ENCODE measurements at regions not wholly inside any gene's neighbourhood (a gene's known extent, or its start where the extent isn't known, plus 50 kb on each side); places are given as distances from the start of the nearest gene placed in this dataset.
A peak's percentile ranks its signal among the peaks of the same experiment; 100 is the strongest.

DNA sequence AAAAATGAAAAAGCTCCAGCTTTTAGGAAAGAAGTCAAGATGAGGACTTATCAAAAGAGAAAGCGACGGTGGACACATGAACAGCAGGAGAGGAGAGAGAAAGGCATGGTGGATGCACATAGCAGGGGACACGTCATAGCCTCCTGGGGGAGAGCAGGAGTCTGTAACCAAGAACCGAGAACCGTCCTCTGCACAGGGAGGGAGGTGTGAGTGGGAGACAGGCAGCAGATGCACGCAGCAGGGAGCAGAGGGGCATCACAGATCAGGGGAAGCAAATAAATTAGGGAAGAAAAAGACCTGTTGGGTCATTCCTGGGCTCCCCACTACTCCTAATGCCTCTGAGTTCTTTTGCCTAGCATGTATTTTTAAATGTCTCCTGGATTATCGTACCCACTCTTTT lies 138.1 kb upstream of the RMST start:
- no peak for DNase-seq (ENCODE audit: low spot score)

DNA sequence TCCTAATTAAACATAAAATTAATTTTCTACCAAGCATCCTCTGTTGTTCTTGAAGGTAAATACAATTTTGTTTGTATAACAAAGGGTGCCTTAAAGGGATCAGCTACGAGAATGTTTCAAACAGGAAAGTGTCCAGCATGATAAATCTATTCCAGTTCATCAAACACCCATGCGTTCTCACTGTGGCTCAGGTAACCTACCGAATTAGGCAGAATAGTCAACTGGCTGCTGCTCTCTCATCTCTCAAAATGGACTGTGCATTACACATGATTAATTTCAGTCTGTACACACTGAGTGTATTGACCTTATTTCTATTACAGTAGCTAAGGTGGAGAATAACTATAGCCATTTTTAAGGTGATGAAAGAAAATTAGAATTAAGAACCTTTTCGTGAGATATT lies 127.5 kb upstream of the RMST start:
- DNase-seq (ENCODE audit: low spot score) = no peak

- no peak for DNase-seq (ENCODE audit: low spot score)
Measured at GRCh38 chr12:97336900-97337751, 125.5 kb upstream of the RMST start.

DNA sequence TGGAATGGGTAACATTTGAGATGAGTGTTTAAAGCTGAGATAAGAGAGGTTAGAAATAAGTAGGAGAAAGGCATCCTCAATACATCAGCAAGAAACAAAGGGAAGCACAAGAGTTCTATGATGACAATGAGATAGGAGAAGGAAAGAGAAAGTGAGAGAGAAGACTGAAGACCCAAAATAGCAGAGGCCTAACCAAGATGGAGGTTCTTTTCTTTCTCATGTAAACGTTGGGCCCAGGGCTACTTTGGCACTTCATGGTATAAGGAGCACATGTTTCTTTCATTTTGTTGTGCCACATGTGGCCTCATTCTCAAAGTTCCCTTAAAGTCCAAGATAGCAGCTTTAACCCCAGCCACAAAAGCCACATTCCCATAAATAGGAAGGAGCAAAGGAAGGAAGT lies 120.5 kb upstream of the RMST start:
- DNase-seq (ENCODE audit: low spot score) = no peak

- DNase-seq (ENCODE audit: low spot score) = no peak
Measured at GRCh38 chr12:97347956-97348355, 114.6 kb upstream of the RMST start.

DNA sequence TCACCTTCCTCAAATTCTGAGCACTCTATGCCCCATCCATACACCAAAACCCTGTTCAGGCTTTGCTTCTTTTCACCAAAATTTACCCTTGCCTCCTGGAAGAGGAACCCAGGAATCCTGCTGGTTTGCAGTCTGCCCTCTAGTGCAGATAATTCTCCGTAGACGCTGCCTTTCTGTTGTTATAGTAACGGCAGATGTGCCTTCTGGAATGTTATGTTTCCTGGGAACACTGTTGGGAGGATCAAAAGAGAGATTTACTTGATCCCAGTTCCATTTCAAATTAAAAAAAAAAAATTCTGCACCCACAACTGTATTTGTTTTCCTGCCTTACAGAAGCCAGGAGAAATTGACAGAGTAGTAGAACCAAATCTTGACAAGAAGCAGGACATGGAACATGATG lies 104.2 kb upstream of the RMST start:
- no peak for DNase-seq (ENCODE audit: low spot score)

GRCh38 chr12:97359021-97359690 lies 103.4 kb upstream of the RMST start:
- no peak for DNase-seq (ENCODE audit: low spot score)

DNA sequence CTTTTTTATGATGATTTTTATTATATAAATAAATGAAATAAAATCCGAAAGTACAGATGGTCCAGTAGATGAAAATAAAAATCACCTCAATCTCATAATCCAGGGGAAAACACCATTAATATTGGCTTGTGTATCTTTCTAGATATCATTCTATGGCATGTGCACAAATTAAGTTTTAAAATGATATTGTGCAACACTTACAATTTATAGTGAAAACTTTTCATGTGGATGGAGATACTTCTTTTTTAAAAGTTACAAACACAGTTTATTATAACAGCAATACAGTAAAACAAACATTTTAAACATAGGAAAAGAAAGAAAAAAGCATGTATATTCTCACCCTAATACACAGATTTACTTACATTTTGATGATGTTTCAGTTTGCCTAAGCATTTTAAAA lies 98.9 kb upstream of the RMST start:
- no peak for DNase-seq (ENCODE audit: low spot score)

DNA sequence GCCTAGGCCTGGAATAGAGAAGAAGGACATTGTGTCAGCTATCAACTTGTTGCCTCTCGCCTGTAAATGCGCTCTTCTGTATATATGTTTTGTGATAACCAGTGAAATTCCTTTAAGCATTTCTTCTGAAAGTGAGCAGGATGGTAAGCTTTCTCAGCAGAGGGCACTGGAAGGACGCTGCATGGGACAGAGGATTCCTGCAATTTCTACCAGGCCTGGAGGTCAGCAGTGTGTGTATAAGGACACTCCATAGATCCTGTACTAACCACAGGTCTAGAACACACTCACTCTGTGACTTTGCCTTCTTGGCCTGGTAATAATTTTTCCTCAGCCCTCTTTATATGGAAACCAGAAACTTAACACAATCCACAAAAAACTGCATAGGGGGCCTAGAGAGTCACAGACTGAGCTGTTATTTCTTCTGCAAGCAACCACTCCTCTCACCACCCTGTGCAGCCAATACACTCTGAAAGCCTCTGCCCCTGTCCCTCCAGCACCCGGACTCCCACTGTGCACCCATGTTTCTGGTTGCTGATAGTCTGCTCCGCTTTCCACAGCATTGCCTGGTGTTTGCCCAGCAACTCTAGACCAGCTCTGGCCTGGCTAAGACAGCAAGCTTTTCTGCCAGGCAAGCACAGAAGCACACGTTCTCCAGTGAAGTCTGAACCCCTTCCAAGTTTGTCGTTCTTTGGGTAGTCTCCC lies 94.0 kb upstream of the RMST start:
- DNase-seq (ENCODE audit: low spot score) = no peak

- DNase-seq (ENCODE audit: low spot score) = no peak
Measured at GRCh38 chr12:97375310-97375709, 87.3 kb upstream of the RMST start.

GRCh38 chr12:97380440-97380839 lies 82.2 kb upstream of the RMST start:
- no peak for DNase-seq (ENCODE audit: low spot score)

DNA sequence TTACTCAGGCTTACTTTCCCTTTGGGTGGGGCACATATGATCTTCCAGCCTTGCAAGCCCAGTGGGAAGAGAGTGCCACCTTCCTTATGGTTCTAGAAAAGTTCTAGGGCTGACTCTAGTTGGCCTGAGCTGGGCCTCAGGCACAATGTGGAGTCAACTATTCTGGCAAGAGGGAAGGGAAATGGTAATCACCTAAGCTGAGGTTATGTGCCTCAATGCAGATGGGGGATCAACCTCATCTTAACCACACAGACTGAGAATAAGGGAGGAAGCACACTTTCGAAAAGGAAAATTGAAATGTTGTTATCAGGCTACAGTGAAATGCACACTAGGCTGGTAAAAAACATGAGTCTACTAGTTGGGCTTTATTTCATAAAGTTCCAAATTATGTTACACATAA lies 77.5 kb upstream of the RMST start:
- DNase-seq (ENCODE audit: low spot score) = no peak

DNA sequence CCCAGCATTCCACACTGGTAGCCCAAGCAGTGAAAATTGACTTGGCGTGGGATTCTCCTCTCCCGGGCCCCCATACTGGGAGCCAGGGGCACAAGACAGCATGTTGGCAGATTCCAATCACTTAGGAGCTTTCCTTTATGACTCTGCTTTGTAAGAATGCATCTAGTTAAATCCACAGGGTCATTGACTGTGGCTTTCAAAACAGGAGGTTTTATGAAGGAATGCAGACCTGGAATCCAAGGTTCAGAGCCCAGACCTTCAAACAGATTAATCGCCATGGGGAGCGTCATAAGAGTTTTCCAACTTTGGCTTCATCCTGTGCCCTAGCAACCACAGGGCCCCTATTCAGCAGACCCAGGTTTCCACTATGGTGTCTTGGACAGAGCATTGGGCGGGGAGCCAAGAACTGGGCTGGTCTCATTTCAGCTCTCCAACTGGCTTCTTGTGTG lies 76.4 kb upstream of the RMST start:
- no peak for DNase-seq (ENCODE audit: low spot score)

DNA sequence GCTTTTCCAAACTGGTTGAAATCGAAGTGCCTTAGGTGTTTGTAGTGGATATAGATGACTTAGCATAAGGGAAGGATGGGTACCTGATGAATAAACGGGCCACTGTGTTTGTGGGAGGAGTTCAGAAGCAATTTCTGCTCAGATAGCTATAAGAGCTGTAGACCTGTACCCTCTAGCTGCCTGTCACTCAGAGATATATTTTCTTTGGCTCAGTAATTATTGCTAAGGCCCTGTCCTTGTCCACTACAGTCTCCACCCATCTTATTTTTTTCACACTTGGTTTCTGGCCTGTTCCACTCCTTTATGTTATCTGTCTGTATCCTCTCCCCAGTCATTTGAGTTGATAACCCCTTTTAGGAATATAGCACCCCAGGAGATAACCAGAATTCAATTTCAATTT lies 74.8 kb upstream of the RMST start:
- no peak for DNase-seq (ENCODE audit: low spot score)

- DNase-seq (ENCODE audit: low spot score) = no peak
Measured at GRCh38 chr12:97394657-97395056, 67.9 kb upstream of the RMST start.

- no peak for DNase-seq (ENCODE audit: low spot score)
Measured at GRCh38 chr12:97397008-97397407, 65.6 kb upstream of the RMST start.

- DNase-seq (ENCODE audit: low spot score) = no peak
Measured at GRCh38 chr12:97398704-97399103, 63.9 kb upstream of the RMST start.

GRCh38 chr12:97404093-97404492 lies 58.5 kb upstream of the RMST start:
- DNase-seq (ENCODE audit: low spot score) = no peak

GRCh38 chr12:97404543-97404942 lies 58.1 kb upstream of the RMST start:
- DNase-seq (ENCODE audit: low spot score) = peak; percentile 39

- no peak for DNase-seq (ENCODE audit: low spot score)
Measured at GRCh38 chr12:97408363-97408762, 54.2 kb upstream of the RMST start.

DNA sequence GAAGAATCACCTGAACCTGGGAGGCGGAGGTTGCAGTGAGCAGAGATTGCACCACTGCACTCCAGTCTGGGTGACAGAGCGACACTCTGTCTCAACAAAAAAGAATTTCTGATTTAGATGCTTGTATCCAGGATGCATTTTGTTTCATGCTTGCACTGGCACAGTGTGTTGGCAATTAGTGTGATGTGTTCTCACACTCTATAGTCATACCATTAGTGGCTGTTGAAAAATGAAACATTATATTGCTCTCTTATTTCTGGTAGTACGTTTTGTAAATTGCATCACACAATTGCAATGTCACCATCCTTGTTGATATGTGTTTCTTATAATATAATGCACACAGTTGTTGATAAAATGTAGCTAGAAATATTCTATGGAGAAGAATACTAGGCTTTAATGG lies 51.3 kb upstream of the RMST start:
- no peak for DNase-seq (ENCODE audit: low spot score)
